Activated CD4-positive, alpha-beta T cell treated with anti-CD3 and anti-CD28 coated beads, Interleukin-10, Interleukin-2, amounts not matched to agents 100 ng/mL and 50 ng/mL, durations not matched to agents 16 hours and 8 hours (primary cell): ENCODE measurements at regions not wholly inside any gene's neighbourhood (a gene's known extent, or its start where the extent isn't known, plus 50 kb on each side); places are given as distances from the start of the nearest gene placed in this dataset.

Experiments used
- DNase-seq: peaks from one replicate; pipeline ENCODE4 v3.0.0-alpha.2; 2020

DNA sequence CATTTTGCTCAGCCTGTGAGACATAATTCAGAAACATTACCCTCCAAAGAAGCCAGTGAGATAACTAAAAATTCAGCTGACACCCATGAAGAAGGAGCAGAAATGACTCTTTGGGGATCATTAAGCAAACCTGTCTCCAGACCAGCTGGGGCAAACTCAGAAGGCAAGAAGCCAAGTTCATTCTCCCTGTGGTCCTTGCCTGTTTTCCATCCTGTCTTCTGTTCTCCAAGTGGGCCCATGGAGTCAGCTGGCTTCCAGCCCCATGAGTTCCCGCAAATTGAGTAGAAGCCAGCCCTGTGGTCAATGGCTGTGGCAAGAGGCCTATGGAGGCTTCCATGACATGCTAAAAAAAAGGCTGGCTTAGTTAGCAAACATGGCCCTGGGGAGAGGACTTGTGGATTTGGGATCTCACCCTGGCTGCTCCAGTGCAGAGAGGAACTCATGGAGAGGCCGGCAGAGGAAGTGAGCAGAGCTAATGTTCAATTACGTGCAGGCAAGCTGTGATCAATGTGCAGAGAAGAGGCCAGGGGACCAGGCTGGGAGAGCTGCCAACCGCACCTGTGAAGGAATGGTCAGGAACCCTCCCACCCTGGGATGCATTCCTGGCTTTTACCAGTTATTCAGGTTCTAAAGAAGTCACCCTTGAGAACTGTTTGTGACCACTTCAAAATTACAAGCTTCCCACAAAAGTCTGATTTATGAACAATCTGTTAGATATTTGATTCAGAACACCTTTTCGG lies 229.1 kb downstream of the TSHZ3 start:
- DNase-seq: no peak

DNA sequence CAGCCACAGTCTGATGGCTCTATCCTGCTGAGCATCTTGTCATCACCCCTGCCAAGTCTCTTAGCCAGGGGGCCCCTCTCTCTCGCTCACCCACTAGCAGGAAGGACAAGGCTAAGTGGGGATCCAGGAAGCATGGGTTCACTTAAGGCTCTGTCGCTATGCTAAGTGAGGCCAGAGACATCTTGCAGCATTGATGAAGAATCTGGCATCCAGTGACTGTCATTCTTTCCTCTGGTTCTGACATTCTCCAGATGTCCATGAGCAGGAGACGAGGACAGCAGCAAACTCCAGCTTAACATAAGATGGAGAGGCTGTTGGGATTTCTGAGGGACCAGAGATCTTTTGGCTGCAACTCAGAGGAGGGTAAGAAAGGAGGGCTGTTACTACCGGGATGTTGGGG lies 230.2 kb downstream of the TSHZ3 start:
- no peak for DNase-seq

DNA sequence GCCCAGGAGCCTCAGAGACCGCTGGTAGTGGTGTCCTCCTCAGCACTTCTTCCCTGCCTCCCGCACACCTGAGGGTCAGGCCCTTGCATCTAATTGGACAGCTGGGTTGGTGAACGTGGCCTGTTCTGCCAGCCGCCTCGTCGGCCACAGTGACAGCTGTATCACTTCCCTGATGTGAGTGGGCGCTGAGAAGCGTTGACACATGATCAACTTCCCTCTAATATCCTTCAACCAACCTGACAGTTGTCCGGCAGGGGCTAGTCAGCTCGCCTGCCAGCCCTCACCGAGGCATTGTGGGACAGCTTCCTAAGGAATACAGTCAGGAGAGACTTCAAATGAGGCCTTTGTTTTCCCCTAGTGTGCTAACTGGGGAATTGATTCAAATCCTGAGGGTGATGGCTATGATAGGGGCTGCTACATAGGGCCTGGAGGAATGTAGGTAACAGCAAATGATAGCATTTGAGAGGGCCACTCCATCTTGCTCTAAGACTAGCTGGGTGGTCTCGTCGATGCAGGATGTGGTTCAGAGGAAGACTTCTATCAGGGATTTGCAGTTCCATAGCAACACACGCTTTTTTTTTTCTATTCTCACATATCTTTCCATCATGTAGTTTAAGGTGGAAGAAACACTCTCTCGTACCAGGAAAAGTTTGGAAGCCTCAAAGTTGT lies 230.8 kb downstream of the TSHZ3 start:
- DNase-seq: no peak

- DNase-seq: no peak
Observed at GRCh38 chr19:31114585-31114984, 234.7 kb downstream of the TSHZ3 start.

- no peak for DNase-seq
Observed at GRCh38 chr19:31113293-31113692, 235.9 kb downstream of the TSHZ3 start.

GRCh38 chr19:31112158-31112557 lies 237.1 kb downstream of the TSHZ3 start:
- DNase-seq: no peak

DNA sequence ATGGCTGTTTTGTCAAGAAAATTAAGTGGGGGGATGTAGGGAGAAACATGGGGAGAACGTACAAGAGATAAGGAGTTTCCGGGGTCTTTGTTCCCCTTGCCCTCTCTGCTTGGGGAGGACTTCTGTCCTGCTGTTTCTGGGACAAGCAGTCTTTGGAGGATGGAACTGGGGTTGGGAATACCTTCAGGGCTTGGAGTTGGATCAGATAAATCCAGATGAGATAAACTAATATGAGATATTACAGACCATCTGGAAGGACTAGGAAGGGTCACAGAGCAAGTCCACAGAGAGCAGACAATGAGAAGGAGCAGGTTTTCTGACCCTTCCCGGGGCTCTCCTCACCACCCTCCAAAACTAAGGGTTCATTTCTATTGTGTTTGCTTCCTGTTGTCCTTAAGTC lies 237.5 kb downstream of the TSHZ3 start:
- no peak for DNase-seq

DNA sequence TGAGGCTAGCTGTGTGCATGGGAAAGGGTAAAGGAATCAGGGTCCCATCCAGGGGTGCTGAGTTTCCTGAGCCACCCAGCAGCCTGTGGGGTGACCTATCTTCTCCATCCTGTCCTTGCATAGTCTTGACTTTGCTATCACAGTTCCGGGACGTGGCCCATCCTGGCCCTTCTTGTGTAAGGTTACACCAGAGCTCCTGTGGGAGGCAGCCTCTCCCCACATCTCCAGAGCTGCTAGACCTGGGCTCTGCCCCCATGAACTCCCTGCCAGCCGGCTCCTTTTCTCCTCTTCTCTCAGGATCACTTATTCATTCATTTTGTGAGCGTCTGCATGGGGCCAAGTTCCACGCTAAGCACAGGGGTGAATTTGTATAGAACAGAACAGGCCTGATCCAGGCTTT lies 238.9 kb downstream of the TSHZ3 start:
- DNase-seq: peak; percentile 1

DNA sequence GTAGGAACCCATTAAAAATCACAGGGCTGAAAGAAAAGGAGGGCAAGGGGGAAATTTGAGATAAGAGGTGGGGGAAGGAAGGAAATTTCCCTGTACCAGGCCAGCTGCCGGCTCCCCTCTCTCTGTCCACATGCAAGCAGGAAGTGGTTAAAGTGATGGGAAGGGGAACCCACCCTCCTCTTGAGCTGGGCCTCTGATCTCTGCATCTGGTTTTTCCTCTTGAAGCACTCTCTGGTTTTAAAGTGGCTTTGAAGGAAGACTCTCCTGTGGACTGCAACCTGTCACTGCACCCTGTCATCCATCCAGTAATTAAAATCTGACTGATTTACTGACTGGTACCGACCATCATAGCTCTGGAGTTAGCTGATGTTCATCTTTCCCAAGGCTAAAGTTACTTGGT lies 239.6 kb downstream of the TSHZ3 start:
- DNase-seq: no peak

DNA sequence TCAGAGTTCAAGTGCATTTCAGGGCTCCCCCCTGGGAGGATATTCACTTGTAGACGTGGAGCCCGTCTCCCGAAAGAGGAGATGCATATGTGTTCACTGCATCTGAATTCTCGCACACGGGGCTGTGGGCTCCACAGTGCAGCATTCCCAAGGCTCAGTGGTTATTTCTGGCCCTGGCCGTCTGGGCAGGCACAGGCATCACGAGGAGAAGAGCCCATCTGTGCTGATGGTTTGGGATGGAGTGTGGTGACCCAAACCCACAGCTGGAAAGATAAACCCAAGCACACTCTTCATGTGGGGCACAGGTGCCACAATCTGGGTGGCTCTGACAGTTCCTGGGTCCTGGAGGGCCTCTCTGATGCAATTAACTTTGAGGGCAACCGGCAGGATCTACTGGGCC lies 242.1 kb downstream of the TSHZ3 start:
- no peak for DNase-seq

DNA sequence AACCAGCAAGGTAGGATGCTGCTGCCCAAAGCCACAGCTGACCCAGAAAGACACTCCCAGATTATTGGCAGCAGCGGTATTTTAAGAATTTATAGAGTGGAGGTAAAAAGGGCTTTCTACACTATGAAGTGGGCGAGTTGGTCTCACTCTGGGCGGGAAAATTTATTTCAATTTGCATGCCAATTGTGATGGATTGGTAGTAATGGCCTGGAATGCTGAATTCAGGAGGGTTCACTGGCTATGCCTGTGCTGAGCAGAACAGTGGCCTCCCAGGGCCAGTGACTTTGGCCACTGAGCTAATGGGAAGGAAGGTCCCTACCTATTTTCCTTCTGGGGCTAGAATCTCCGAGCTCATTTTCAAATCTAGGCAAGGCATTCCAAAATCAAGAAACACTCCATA lies 243.5 kb downstream of the TSHZ3 start:
- DNase-seq: no peak

GRCh38 chr19:31104451-31104850 lies 244.8 kb downstream of the TSHZ3 start:
- DNase-seq: no peak

DNA sequence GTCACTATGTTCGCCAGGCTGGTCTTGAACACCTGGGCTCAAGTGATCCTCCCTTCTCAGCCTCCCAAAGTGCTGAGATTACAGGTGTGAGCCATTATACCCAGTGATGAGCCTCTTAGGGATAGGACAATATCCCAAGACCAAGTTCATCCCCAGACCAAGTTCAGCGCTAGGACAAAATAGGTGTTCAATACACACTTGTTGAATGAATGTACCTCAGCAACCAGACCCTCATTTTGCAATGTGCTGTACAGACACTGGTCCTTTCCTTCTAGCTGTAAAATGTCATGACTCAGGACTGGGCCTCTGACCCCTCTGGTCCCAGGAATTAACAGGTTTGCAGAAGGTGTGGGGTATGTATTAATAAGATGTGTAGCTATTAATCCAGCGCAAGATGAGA lies 246.0 kb downstream of the TSHZ3 start:
- DNase-seq: no peak

- no peak for DNase-seq
Observed at GRCh38 chr19:31102674-31103073, 246.6 kb downstream of the TSHZ3 start.

- no peak for DNase-seq
Observed at GRCh38 chr19:31100981-31101380, 248.3 kb downstream of the TSHZ3 start.

DNA sequence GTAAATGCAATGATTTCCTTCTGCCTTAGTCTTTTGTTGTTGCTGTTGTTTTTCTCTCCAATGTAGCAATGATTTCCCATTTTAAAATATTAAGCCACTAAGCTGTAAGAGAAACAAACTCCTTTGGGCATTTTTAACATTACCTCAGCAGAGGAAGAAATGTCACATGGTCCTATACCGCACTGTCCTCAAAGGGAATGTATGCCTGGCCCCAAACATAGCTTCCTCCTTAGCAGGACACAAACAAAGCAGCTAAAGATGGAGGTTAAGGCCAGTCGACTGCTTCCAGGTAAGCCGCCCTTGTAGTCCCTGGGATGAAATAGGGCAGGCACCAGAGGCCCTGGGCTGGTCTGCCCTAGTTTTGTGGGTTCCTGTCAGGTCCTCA lies 249.0 kb downstream of the TSHZ3 start:
- DNase-seq: no peak

DNA sequence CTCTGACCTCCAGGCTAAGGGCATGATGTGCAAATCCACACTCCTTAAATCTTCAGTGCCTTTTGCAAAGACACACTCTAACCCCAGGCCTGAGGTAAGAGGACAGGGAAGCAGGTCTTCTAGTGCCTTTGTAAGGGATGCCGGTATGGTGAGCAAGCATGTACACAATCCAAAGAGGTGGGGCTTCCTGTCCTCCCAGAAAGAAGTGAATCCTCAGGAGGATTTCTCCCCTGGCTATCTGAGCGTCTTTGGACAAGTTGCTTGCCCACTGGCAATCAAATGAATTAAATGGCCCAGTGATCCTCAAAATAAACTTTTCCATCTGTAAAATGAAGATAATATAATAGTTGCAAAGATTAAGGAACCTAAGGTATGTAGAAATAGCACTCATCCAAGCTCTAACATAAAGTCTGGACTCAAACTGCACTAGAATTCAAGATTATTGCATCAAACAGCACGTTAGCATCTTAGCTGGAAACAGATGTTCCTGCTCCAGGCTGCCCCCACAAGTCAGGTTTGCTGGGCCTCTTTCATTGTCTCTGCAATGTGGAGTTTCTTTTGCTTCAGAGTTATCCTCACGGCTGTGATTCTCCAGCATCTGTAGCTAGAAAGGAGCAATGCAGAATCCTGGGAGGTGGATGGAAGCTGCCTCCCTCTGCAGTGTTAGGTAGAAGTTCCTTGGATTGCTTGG lies 249.6 kb downstream of the TSHZ3 start:
- DNase-seq: no peak

DNA sequence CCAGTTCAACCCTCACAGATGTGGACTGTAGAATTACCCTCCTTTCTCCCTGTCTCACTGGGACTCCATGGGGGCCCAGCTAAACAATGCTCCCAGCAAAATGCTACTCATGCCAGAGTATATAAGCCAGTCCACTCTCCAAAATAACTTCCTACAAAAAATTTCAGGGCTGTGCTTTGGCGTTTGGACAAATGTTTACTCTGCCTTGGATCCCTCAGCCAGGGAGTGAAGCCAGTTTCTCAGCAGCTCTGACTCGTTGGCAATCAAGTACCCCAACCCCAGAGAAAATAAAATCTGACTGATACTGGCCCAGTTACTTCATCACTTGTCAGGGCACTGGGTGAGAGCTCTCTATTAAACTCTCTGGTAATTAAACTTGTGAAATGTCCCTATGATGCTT lies 250.4 kb downstream of the TSHZ3 start:
- no peak for DNase-seq

GRCh38 chr19:31096935-31097545 lies 252.2 kb downstream of the TSHZ3 start:
- no peak for DNase-seq

GRCh38 chr19:31096062-31096830 lies 253.0 kb downstream of the TSHZ3 start:
- DNase-seq: no peak

GRCh38 chr19:31095100-31095804 lies 254.0 kb downstream of the TSHZ3 start:
- DNase-seq: no peak

GRCh38 chr19:31092274-31092673 lies 257.0 kb downstream of the TSHZ3 start:
- DNase-seq: no peak
